AG10803 (cell line): ENCODE measurements at regions not wholly inside any gene's neighbourhood (a gene's known extent, or its start where the extent isn't known, plus 50 kb on each side); places are given as distances from the start of the nearest gene placed in this dataset.

ENCODE experiments used
- DNase-seq: peaks from one replicate; pipeline ENCODE4 v3.0.0; 2010; ENCODE audit warnings: low read depth
- H3K4me3 ChIP-seq: 2 replicates; pipeline ENCODE4 v1.5.1; 2011; ENCODE audit warnings: mild to moderate bottlenecking, low read length, control low read depth
- TF ChIP-seq, protein P1 (sequence below): conservative IDR thresholded peaks from 2 replicates; pipeline ENCODE4 v1.5.1; 2011; ENCODE audit warnings: mild to moderate bottlenecking, low read length, control low read depth, inconsistent platforms

DNA sequence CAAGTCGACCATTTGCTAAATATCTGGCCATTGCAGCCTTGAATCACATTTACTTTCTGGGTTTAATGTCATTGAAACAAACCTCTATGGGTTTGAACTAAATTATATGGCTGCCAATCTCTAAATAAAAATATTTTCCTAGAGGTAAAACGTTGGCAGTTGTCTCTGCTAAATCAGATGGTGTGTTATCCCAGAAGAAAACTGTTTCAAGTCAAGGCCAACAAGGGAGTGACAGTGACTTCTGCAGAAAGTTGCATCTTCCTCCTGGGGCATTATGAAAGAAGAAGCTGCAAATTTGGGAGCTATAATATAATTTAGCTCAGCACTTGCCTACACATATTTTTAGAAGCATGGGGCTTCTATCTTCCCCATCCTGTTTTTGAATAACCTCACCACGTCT lies 116.2 kb downstream of the TTC8 start:
- no peak overlapping the region for H3K4me3 ChIP-seq
- no peak for DNase-seq
- TF ChIP-seq, protein P1, sequence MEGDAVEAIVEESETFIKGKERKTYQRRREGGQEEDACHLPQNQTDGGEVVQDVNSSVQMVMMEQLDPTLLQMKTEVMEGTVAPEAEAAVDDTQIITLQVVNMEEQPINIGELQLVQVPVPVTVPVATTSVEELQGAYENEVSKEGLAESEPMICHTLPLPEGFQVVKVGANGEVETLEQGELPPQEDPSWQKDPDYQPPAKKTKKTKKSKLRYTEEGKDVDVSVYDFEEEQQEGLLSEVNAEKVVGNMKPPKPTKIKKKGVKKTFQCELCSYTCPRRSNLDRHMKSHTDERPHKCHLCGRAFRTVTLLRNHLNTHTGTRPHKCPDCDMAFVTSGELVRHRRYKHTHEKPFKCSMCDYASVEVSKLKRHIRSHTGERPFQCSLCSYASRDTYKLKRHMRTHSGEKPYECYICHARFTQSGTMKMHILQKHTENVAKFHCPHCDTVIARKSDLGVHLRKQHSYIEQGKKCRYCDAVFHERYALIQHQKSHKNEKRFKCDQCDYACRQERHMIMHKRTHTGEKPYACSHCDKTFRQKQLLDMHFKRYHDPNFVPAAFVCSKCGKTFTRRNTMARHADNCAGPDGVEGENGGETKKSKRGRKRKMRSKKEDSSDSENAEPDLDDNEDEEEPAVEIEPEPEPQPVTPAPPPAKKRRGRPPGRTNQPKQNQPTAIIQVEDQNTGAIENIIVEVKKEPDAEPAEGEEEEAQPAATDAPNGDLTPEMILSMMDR: no peak

DNA sequence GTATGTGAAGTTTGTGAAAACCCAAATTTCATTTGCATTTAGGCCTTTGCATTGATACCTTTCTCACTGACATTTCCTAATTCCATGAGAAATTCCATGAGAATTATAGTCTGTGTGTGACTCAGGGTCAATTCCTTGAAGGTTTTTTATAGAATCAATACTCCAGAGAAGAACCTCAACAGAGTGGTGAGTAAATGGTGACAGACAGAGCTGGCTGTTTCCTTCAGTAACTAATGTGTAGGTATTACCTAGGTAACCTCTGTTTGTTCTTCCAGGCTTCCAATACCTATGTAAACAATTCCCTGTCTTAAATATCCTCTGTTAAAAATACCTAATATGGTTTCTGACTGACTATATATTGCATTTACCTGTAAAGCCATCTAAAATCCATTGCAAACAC lies 117.0 kb downstream of the TTC8 start:
- DNase-seq: no peak
- H3K4me3 ChIP-seq: no peak overlapping the region
- TF ChIP-seq, protein P1: no peak

DNA sequence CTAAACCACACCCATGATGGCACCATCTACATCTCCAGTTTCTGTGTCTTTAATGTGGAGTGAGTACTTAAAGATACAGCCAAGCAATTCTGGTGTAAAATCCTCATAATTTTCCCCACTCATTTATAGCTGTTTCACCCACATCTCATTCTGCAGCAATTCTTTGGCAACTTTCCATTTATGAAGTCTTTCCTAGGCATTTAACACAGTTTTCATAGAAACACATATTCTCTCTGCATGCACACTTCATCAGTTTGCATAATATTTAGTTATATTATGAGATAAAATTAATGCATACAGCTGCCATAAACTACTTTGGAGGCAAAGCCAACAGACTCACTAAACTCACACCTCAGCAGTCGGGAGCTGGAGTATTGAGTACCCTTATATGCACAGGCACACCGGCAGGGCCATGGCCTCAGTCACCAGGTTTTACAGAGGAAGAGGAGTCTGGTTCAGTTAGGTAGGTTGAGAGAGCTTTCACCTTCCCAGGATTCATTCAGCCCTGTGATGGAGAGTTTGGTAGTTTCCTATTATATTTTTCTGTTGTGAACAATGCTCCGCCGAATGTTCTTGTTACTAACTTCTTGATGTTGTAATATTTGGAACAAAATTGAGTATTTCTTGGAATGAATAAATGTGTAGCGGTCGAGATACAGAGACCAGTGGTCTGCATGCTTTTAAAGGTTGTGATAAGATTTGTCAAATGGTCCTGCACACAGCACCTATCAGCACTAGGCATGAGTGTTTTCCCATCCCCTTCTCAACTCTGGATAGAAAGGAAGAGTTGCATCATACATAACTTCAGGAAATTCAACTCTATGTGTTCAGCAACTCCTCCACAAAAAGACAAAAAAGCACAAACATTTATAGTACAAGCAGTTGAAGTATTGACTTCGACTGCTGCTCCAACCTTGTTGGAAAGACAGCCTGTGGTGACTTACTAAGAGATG lies 123.5 kb downstream of the TTC8 start:
- no peak for DNase-seq
- no peak overlapping the region for H3K4me3 ChIP-seq
- TF ChIP-seq, protein P1: no peak

DNA sequence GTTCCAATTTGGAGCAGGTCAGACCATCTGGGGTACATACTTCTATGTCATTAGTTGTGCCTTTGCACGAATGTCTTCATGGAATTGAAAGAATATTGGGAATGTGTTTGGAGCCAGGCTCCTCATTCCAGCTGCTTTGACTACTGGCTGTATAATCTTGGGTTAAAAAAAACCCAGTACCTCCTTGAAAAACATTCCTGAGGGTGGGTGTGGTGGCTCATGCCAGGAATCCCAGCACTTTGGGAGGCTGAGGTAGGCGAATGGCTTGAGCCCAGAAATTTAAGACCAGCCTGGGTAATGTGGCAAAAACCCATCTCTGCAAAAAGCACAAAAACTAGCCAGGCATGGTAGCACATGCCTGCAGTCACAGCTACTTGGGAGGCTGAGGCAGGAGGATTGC lies 125.6 kb downstream of the TTC8 start:
- no peak for DNase-seq
- TF ChIP-seq, protein P1: no peak

DNA sequence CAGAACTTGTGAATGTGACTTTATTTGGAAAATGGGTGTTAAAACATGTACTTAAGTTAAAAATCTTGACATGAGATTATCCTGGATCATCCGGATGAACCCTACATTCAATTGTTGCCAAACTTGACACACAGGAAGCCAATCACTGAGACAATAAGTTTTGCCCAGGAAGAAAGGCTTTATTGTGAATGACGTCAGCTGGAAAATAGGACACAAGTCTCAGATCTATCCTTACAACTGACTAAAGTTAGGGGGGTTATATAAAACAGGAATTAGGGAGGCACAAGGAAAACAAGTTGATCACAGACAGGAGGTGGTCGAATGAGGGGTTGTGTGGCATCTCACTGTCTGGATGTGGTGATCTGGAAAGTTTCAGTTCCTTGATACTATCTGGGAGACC lies 126.9 kb downstream of the TTC8 start:
- H3K4me3 ChIP-seq: no peak overlapping the region
- no peak for DNase-seq
- TF ChIP-seq, protein P1: no peak

More for the DNA sequence above, 125.6 kb downstream of the TTC8 start:
- H3K4me3 ChIP-seq: no peak overlapping the region

DNA sequence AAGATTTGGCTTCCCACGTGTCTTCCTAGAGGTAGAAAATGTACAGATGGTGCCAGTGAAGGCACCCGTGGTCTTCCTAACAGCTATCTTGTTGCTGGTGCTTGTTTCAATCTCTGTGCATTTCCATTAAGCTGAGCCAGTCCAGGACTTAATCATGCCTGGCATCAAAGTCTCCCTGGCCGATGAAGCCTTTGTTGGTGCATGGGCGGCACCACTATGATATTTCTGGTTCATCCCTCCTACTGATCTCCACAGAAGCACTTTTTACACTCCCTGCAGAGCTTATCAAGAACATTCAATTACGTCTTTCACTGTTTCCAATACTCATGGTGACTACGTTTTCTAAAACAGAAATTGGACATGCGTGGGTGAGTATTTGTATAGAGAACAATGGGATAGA lies 128.4 kb downstream of the TTC8 start:
- no peak for DNase-seq
- TF ChIP-seq, protein P1: no peak
- H3K4me3 ChIP-seq: no peak overlapping the region

DNA sequence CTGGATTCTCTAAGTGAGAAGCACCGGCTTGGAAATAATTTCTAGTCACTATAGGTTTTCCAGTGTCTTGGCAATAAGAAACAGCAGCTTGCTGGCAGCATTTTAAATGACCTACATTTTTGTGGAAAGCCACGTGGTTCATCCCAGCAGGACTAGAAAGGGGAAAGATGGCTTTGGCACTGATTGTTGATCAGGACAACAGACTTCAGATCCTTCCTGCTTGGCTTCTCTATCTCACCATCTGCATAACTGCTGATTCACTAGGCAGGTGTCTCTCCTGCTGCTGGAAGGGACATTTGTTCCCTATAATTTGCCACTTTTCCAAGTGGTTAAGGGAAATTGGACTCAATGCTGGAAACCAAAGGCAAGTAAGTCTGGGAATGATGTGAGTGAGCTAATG lies 131.0 kb downstream of the TTC8 start:
- TF ChIP-seq, protein P1: no peak
- peak; percentile 20 for DNase-seq

More for the DNA sequence above, 131.0 kb downstream of the TTC8 start:
- no peak overlapping the region for H3K4me3 ChIP-seq
